Gastrocnemius medialis (tissue), 4 donors: ENCODE measurements at regions not wholly inside any gene's neighbourhood (a gene's known extent, or its start where the extent isn't known, plus 50 kb on each side); places are given as distances from the start of the nearest gene placed in this dataset.

Experiments
- ATAC-seq, 2 donors: fragments of 150-250 bp; one replicate each; pipeline ENCODE4 v1.9.1; 2016
- DNase-seq, 2 donors: peaks; one replicate each; pipeline ENCODE4 v3.0.0-alpha.2; 2019
- H3K27ac ChIP-seq, 4 donors: fragments of 200-600 bp; sonication (generic); 1 replicate in 1 of 4; 2 replicates in 3 of 4; pipeline ENCODE4 v1.5.1; 2016 to 2018; ENCODE audit warnings: mild to moderate bottlenecking in 2 of 4, moderate library complexity in 1 of 4
- H3K27me3 ChIP-seq, 3 donors: fragments of 200-600 bp; sonication (generic) in 2 of 3; 1 replicate in 1 of 3; 2 replicates in 2 of 3; pipeline versions ENCODE4 v1.5.1 to v1.6.0; 2016 to 2019; ENCODE audit warnings: mild to moderate bottlenecking in 1 of 3, moderate library complexity in 1 of 3
- H3K36me3 ChIP-seq, 2 donors: fragments of 200-600 bp; sonication (generic) in 1 of 2; one replicate each; pipeline ENCODE4 v1.5.1; 2017 to 2018
- H3K4me1 ChIP-seq, 2 donors: fragments of 200-600 bp; sonication (generic) in 1 of 2; one replicate each; pipeline ENCODE4 v1.5.1; 2016 to 2017; ENCODE audit warnings: mild to moderate bottlenecking in 2 of 2
- H3K4me3 ChIP-seq, 4 donors: fragments of 200-600 bp; sonication (generic) in 3 of 4; 1 replicate in 1 of 4; 2 replicates in 3 of 4; pipeline ENCODE4 v1.5.1; 2016 to 2019; ENCODE audit warnings: mild to moderate bottlenecking in 2 of 4
- H3K9me3 ChIP-seq, 3 donors: fragments of 200-600 bp; sonication (generic) in 2 of 3; 1 replicate in 1 of 3; 2 replicates in 2 of 3; pipeline ENCODE4 v1.5.1; 2016 to 2019
- CTCF ChIP-seq, 5 experiments: fragments of 450-650 bp in 3 of 5; fragments of 200-600 bp in 2 of 5; sonication (generic) in 2 of 5; IDR thresholded peaks in 4 of 5; conservative IDR thresholded peaks in 1 of 5; 1 replicate in 4 of 5; 2 replicates in 1 of 5; pipeline ENCODE4 v1.5.1; 2016 to 2019; ENCODE audit warnings: antibody characterized with exemption in 5 of 5, mild to moderate bottlenecking in 3 of 5, moderate library complexity in 3 of 5
- POLR2A ChIP-seq, 2 donors: fragments of 450-650 bp; IDR thresholded peaks; one replicate each; pipeline ENCODE4 v1.6.1; 2017; ENCODE audit warnings: antibody characterized with exemption in 2 of 2, mild to moderate bottlenecking in 2 of 2, moderate library complexity in 2 of 2
- in situ Hi-C, 4 donors: fragments of 200-750 bp; cut with MboI; loops; one replicate each; pipeline versions ENCODE4 v1.15.0 to v1.8.0; 2017; ENCODE audit warnings: low sequenced_read_pairs in 4 of 4
- intact Hi-C: fragments of 100-400 bp; cut with DNase I; formaldehyde crosslinking; loops from one replicate; pipeline ENCODE4 v1.15.1; 2023; ENCODE audit warnings: low total_unique reads

GRCh38 chr7:94169682-94170081, 165.5 kb upstream of the BET1 start:
- Histone ChIP-seq H3K9me3 (no peaks in the 10 kb centered on the region), H3K4me1 (no peaks in the 10 kb centered on the region), H3K27ac (no peak overlapping the region), H3K36me3 (no peaks in the 10 kb centered on the region), H3K4me3 (no peak overlapping the region), H3K27me3 (no peaks in the 10 kb centered on the region)
- ATAC-seq (no peak), DNase-seq (no peak)
- intact Hi-C loops (no loop called here), in situ Hi-C loops (no loop called here)
- no peak for TF ChIP-seq CTCF (IDR thresholded peaks at IDR 0.05 in 4 of 5, conservative IDR thresholded peaks at IDR 0.05 in 1 of 5)
- no peak for TF ChIP-seq POLR2A (IDR thresholded peaks at IDR 0.05)

GRCh38 chr7:94170836-94171235, 166.7 kb upstream of the BET1 start:
- DNase-seq (no peak), ATAC-seq (no peak)
- peak overlapping the region in 1 of 4 donors; percentile 22 for H3K27ac ChIP-seq
- no peaks in the 10 kb centered on the region for H3K36me3 ChIP-seq
- H3K9me3 ChIP-seq = no peaks in the 10 kb centered on the region
- no peak overlapping the region for H3K4me3 ChIP-seq
- in situ Hi-C loops = no loop called here
- no peaks in the 10 kb centered on the region for H3K27me3 ChIP-seq
- no peaks in the 10 kb centered on the region for H3K4me1 ChIP-seq
- intact Hi-C loops = no loop called here
- no peak for TF ChIP-seq CTCF (IDR thresholded peaks at IDR 0.05 in 4 of 5, conservative IDR thresholded peaks at IDR 0.05 in 1 of 5)
- TF ChIP-seq POLR2A (IDR thresholded peaks at IDR 0.05) = no peak

- no peaks in the 10 kb centered on the region for H3K4me1 ChIP-seq
- TF ChIP-seq CTCF (IDR thresholded peaks at IDR 0.05 in 4 of 5, conservative IDR thresholded peaks at IDR 0.05 in 1 of 5) (no peak), POLR2A (IDR thresholded peaks at IDR 0.05) (no peak)
- H3K27ac ChIP-seq = no peak overlapping the region
- H3K27me3 ChIP-seq = no peaks in the 10 kb centered on the region
- no peaks in the 10 kb centered on the region for H3K36me3 ChIP-seq
- in situ Hi-C loops (no loop called here), intact Hi-C loops (no loop called here)
- no peaks in the 10 kb centered on the region for H3K9me3 ChIP-seq
- DNase-seq (no peak), ATAC-seq (no peak)
- no peak overlapping the region for H3K4me3 ChIP-seq
These were observed 169.3 kb upstream of the BET1 start for GRCh38 chr7:94173436-94173835.

GRCh38 chr7:94174375-94174774, 170.2 kb upstream of the BET1 start:
- no peak for DNase-seq
- Histone ChIP-seq H3K4me3 (no peak overlapping the region), H3K4me1 (no peaks in the 10 kb centered on the region), H3K9me3 (no peaks in the 10 kb centered on the region), H3K36me3 (no peaks in the 10 kb centered on the region), H3K27me3 (no peaks in the 10 kb centered on the region), H3K27ac (peak overlapping the region in 1 of 4 donors; percentile 0)
- ATAC-seq = no peak
- intact Hi-C loops (no loop called here), in situ Hi-C loops (no loop called here)
- TF ChIP-seq CTCF (IDR thresholded peaks at IDR 0.05 in 4 of 5, conservative IDR thresholded peaks at IDR 0.05 in 1 of 5) (no peak), POLR2A (IDR thresholded peaks at IDR 0.05) (no peak)

GRCh38 chr7:94174956-94175355, 170.8 kb upstream of the BET1 start:
- Histone ChIP-seq H3K36me3 (no peaks in the 10 kb centered on the region), H3K27me3 (no peaks in the 10 kb centered on the region), H3K27ac (peak overlapping the region in 1 of 4 donors; percentile 0), H3K9me3 (no peaks in the 10 kb centered on the region), H3K4me3 (no peak overlapping the region), H3K4me1 (no peaks in the 10 kb centered on the region)
- in situ Hi-C loops = no loop called here
- TF ChIP-seq CTCF (IDR thresholded peaks at IDR 0.05 in 4 of 5, conservative IDR thresholded peaks at IDR 0.05 in 1 of 5) (no peak), POLR2A (IDR thresholded peaks at IDR 0.05) (no peak)
- intact Hi-C loops = no loop called here
- DNase-seq = no peak
- no peak for ATAC-seq
